Muscle layer of colon (tissue), 2 donors: ENCODE measurements at regions not wholly inside any gene's neighbourhood (a gene's known extent, or its start where the extent isn't known, plus 50 kb on each side); places are given as distances from the start of the nearest gene placed in this dataset.

Experiments used
- H3K27ac ChIP-seq: one replicate; pipeline ENCODE4 v1.7.0; 2013; ENCODE audit warnings: low read depth, mild to moderate bottlenecking, low read length, moderate library complexity
- H3K27me3 ChIP-seq, 2 donors: one replicate each; pipeline ENCODE4 v1.7.0; 2013; ENCODE audit warnings: low read length in 2 of 2, mild to moderate bottlenecking in 2 of 2; ENCODE audit not compliant: insufficient read depth in 2 of 2, control insufficient read depth in 1 of 2
- H3K36me3 ChIP-seq: one replicate; pipeline ENCODE4 v1.7.0; 2013; ENCODE audit warnings: mild to moderate bottlenecking, low read length; ENCODE audit not compliant: insufficient read depth
- H3K4me1 ChIP-seq: one replicate; pipeline ENCODE4 v1.7.0; 2013; ENCODE audit warnings: mild to moderate bottlenecking, low read length; ENCODE audit not compliant: insufficient read depth
- H3K4me3 ChIP-seq, 2 donors: one replicate each; pipeline ENCODE4 v1.7.0; 2013; ENCODE audit warnings: low read length in 2 of 2, low read depth in 1 of 2, mild to moderate bottlenecking in 1 of 2, moderate library complexity in 1 of 2
- H3K9ac ChIP-seq: one replicate; pipeline ENCODE4 v1.7.0; 2013; ENCODE audit warnings: low read length
- H3K9me3 ChIP-seq: one replicate; pipeline ENCODE4 v1.7.0; 2013; ENCODE audit warnings: mild to moderate bottlenecking, low read length
- donor health status: abdominal sarcoma.
- donor health status: Adenocarcinoma of cecum.

GRCh38 chr18:77487951-77488740 lies 238.5 kb downstream of the GALR1 start:
- H3K9ac ChIP-seq = no peak overlapping the region
- H3K27ac ChIP-seq = no peak overlapping the region
- H3K4me3 ChIP-seq = no peak overlapping the region
- no peaks in the 10 kb centered on the region for H3K36me3 ChIP-seq
- H3K4me1 ChIP-seq = no peaks in the 10 kb centered on the region
- H3K9me3 ChIP-seq = no peaks in the 10 kb centered on the region
- no peaks in the 10 kb centered on the region for H3K27me3 ChIP-seq

DNA sequence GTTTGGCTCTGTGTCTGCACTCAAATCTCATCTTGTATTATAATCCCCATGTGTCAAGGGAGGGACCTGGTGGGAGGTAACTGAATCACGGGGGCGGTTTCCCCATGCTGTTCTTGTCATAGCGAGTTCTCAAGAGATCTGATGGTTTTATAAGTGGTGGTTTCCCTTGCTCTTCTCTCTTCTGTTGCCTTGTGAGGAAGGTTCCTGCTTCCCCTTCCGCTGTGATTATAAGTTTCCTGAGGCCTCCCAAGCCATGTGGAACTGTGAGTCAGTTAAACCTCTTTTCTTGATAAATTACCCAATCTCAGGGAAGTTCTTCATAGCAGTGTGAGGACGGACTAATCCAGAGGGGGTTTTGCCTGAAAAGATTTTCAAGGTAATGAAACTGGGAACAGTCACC lies 245.4 kb downstream of the GALR1 start:
- Histone ChIP-seq H3K36me3 (no peaks in the 10 kb centered on the region), H3K4me1 (no peaks in the 10 kb centered on the region), H3K4me3 (no peak overlapping the region), H3K27me3 (no peaks in the 10 kb centered on the region), H3K27ac (no peak overlapping the region), H3K9ac (no peak overlapping the region), H3K9me3 (no peaks in the 10 kb centered on the region)

DNA sequence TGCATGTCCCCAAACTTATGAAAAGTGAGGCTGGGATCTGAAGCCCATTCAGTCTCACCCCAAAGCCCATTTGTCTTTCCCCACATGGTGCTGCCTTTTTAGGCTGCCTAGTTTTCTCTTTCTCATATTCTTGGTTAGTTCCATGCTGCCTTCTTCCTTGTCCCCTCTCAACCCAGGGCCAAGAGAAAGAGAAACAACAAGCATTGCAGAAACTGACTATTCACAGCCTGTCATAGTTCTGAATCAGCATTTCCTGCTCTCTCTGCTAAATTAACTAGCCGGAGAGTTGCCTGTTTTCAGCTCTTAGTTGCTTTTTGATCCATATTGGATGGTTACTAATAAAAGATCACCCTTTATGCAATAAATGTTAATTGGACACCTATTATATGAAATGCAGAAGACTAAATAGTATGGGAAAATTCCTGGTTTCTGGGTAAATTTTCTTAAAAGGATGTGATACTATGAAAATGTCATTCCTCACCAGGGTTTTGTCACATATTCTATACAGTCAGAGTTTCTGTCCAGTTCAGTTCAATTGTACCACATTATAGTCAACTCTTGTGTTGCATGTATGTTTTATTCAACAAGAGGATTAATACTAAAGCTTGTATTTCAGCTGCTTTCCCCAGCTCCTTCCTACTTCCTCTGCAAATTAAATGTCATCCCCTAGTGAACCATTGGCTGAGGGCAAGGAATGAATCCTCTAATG lies 246.5 kb downstream of the GALR1 start:
- Histone ChIP-seq H3K9me3 (no peaks in the 10 kb centered on the region), H3K4me1 (no peaks in the 10 kb centered on the region), H3K27ac (no peak overlapping the region), H3K4me3 (no peak overlapping the region), H3K36me3 (no peaks in the 10 kb centered on the region), H3K9ac (no peak overlapping the region), H3K27me3 (no peaks in the 10 kb centered on the region)

- Histone ChIP-seq H3K9ac (no peak overlapping the region), H3K27ac (no peak overlapping the region), H3K4me3 (no peak overlapping the region), H3K9me3 (no peaks in the 10 kb centered on the region), H3K27me3 (no peaks in the 10 kb centered on the region), H3K36me3 (no peaks in the 10 kb centered on the region), H3K4me1 (no peaks in the 10 kb centered on the region)
Observed at GRCh38 chr18:77501266-77501665, 251.6 kb downstream of the GALR1 start.

GRCh38 chr18:77505499-77505898 lies 255.9 kb downstream of the GALR1 start:
- no peak overlapping the region for H3K4me3 ChIP-seq
- no peak overlapping the region for H3K27ac ChIP-seq
- H3K9me3 ChIP-seq = no peaks in the 10 kb centered on the region
- H3K4me1 ChIP-seq = no peaks in the 10 kb centered on the region
- no peak overlapping the region for H3K9ac ChIP-seq
- no peaks in the 10 kb centered on the region for H3K36me3 ChIP-seq
- H3K27me3 ChIP-seq = no peaks in the 10 kb centered on the region

DNA sequence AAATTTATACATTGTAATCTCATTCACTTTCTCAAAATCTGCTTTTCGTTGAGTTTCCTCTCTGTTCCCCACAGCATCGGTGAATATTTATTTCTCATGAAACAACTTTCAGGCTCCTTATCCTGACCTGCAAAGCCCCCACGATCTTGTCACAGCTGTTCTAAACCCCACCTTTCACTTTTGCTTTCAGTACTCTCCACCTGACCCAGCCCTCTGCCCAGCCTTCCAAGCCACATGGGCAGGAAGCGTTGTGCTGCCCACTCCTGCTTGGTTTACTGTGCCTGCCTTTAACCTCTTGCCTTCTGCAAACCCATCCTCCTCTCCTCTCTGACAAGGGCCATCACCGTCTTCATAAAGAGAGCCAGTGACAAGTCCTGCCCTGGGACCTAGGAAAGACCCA lies 262.5 kb downstream of the GALR1 start:
- no peaks in the 10 kb centered on the region for H3K4me1 ChIP-seq
- no peaks in the 10 kb centered on the region for H3K36me3 ChIP-seq
- no peak overlapping the region for H3K27ac ChIP-seq
- H3K4me3 ChIP-seq = no peak overlapping the region
- no peaks in the 10 kb centered on the region for H3K9me3 ChIP-seq
- no peaks in the 10 kb centered on the region for H3K27me3 ChIP-seq
- H3K9ac ChIP-seq = no peak overlapping the region

DNA sequence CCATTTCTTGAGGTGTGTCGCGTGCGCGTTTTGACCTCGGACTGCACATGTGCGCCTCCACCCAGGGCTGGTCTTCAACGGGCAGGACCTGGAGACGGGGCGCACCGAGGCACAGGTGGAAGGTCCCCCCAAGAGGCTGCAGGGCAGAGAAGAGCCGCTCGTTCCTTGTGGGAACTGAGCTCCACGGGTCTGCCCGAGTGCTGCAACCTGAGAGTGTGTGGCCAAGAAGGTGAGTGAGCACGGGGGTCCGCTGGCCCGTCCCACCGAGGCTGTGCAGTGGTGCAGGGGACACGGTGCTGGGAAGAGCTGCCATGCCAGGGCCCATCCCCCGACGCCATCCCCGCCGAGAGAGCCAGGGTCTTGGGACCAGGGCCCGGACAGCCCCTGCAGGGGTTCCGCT lies 268.3 kb downstream of the GALR1 start:
- no peaks in the 10 kb centered on the region for H3K27me3 ChIP-seq
- H3K36me3 ChIP-seq = no peaks in the 10 kb centered on the region
- no peak overlapping the region for H3K4me3 ChIP-seq
- H3K9ac ChIP-seq = no peak overlapping the region
- no peak overlapping the region for H3K27ac ChIP-seq
- no peaks in the 10 kb centered on the region for H3K9me3 ChIP-seq
- no peaks in the 10 kb centered on the region for H3K4me1 ChIP-seq

GRCh38 chr18:77520767-77521166 lies 271.1 kb downstream of the GALR1 start:
- Histone ChIP-seq H3K4me1 (no peaks in the 10 kb centered on the region), H3K9me3 (no peaks in the 10 kb centered on the region), H3K27ac (no peak overlapping the region), H3K9ac (no peak overlapping the region), H3K27me3 (no peaks in the 10 kb centered on the region), H3K4me3 (no peak overlapping the region), H3K36me3 (no peaks in the 10 kb centered on the region)

DNA sequence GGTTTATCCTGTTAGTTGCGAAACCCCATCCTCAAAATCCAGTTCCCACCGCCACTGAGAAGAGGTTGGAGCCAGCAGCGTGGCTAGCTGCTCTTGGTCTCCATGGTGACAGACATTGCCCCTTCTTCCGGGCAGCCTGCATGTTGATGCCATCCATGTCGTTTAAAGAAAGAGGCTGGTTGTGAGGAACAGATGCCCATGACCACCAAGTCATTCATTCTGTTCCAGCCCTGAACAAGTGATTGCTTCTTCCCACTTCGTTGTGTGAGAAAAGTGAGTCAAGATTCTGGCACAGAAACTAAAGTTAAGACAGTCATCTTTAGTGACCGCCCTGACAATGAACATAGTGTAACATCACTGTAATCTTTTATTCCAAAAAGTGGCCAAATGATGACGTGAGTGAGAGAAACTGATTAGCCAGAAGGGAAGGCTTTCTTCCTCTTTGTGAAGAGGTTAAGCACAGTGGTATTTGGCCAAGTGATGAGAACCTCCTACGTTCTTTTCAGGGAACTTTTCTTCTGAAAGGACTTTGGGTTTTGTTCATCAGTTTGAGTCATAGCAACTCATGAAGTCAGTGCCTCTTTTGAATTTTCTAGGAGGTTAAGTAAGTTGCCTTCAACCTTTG lies 272.5 kb downstream of the GALR1 start:
- Histone ChIP-seq H3K9ac (no peak overlapping the region), H3K4me3 (no peak overlapping the region), H3K9me3 (no peaks in the 10 kb centered on the region), H3K36me3 (no peaks in the 10 kb centered on the region), H3K4me1 (no peaks in the 10 kb centered on the region), H3K27ac (no peak overlapping the region), H3K27me3 (no peaks in the 10 kb centered on the region)

DNA sequence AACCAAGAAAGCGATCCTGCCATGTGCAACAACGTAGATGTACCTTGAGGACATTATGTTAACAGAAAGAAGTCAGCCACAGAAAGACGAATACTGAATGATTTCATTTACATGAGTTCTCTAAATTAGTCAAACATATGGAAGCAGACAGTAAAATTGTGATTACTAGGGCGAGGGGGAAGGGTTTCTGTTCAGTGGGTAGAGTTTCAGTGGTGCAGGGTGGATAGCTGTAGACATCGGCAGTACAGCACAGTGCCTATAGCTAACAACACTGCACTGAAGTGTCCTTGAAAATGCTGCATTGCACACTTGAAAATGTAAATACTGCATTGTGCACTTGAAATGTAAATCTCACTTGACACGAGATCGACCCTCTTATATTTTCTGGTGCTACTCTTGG lies 275.3 kb downstream of the GALR1 start:
- no peaks in the 10 kb centered on the region for H3K4me1 ChIP-seq
- H3K9ac ChIP-seq = no peak overlapping the region
- no peak overlapping the region for H3K27ac ChIP-seq
- H3K9me3 ChIP-seq = no peaks in the 10 kb centered on the region
- no peaks in the 10 kb centered on the region for H3K36me3 ChIP-seq
- no peak overlapping the region for H3K4me3 ChIP-seq
- H3K27me3 ChIP-seq = no peaks in the 10 kb centered on the region

- Histone ChIP-seq H3K4me3 (no peak overlapping the region), H3K27me3 (no peaks in the 10 kb centered on the region), H3K9me3 (no peaks in the 10 kb centered on the region), H3K27ac (no peak overlapping the region), H3K9ac (no peak overlapping the region), H3K4me1 (no peaks in the 10 kb centered on the region), H3K36me3 (no peaks in the 10 kb centered on the region)
Observed at GRCh38 chr18:77526962-77527361, 277.3 kb downstream of the GALR1 start.
